Heart left ventricle (tissue), 16 donors: ENCODE measurements at regions not wholly inside any gene's neighbourhood (a gene's known extent, or its start where the extent isn't known, plus 50 kb on each side); places are given as distances from the start of the nearest gene placed in this dataset.

Source experiments
- ATAC-seq, 4 donors: fragments of 200-7000 bp; cut with Tn5 transposase; one replicate each; pipeline ENCODE4 v1.9.1; 2020 to 2022; ENCODE audit warnings: moderate library complexity in 4 of 4, mild to moderate bottlenecking in 3 of 4, moderate number of reproducible peaks in 1 of 4
- DNase-seq, 5 donors: peaks; one replicate each; pipeline ENCODE4 v3.0.0-alpha.2; 2020
- H3K27ac ChIP-seq, 12 donors: fragments of 200-600 bp; sonication (generic) in 4 of 12; one replicate each; pipeline versions ENCODE4 v1.5.0 to v1.8.0; 2016 to 2022; ENCODE audit warnings: mild to moderate bottlenecking in 2 of 12
- H3K27me3 ChIP-seq, 9 donors: fragments of 200-600 bp; sonication (generic) in 2 of 9; one replicate each; pipeline versions ENCODE4 v1.5.1 to v1.8.0; 2016 to 2022; ENCODE audit warnings: mild to moderate bottlenecking in 3 of 9
- H3K36me3 ChIP-seq, 9 donors: fragments of 200-600 bp; sonication (generic) in 2 of 9; one replicate each; pipeline versions ENCODE4 v1.5.0 to v1.8.0; 2018 to 2022; ENCODE audit warnings: mild to moderate bottlenecking in 2 of 9
- H3K4me1 ChIP-seq, 12 donors: fragments of 200-600 bp; sonication (generic) in 4 of 12; one replicate each; pipeline versions ENCODE4 v1.5.0 to v1.8.0; 2016 to 2022; ENCODE audit warnings: mild to moderate bottlenecking in 3 of 12
- H3K4me3 ChIP-seq, 12 donors: fragments of 200-600 bp; sonication (generic) in 4 of 12; one replicate each; pipeline versions ENCODE4 v1.5.0 to v1.8.0; 2017 to 2022; ENCODE audit warnings: mild to moderate bottlenecking in 9 of 12, moderate library complexity in 4 of 12
- H3K9me3 ChIP-seq, 12 donors: fragments of 200-600 bp; sonication (generic) in 4 of 12; one replicate each; pipeline versions ENCODE4 v1.5.0 to v1.8.0; 2016 to 2022; ENCODE audit warnings: mild to moderate bottlenecking in 1 of 12
- CTCF ChIP-seq, 12 donors: fragments of 200-600 bp; sonication (generic) in 4 of 12; IDR thresholded peaks; one replicate each; pipeline versions ENCODE4 v1.5.0 to v1.8.0; 2018 to 2022; ENCODE audit warnings: antibody characterized with exemption in 12 of 12, mild to moderate bottlenecking in 5 of 12
- POLR2A ChIP-seq, 2 donors: fragments of 450-650 bp; IDR thresholded peaks; one replicate each; pipeline ENCODE4 v1.6.1; 2017; ENCODE audit warnings: antibody characterized with exemption in 2 of 2, mild to moderate bottlenecking in 2 of 2, moderate library complexity in 2 of 2
- WGBS, 4 donors: extraction: QIAGEN DNeasy Blood & Tissue Kit in 2 of 4; methylation state at CpG; one replicate each; pipeline versions ENCODE4 v1.1.5 to v1.1.7; 2013 to 2018; 5-methylcytosine and 5-hydroxymethylcytosine counted together
- intact Hi-C, 10 donors: fragments of 100-400 bp; cut with DNase I; formaldehyde crosslinking; loops; one replicate each; pipeline versions ENCODE4 v1.11.1 to v1.14.2; 2022
- donor health status: ischemic (EF 13 %, LVEDD 7.1; RV severe dilation, severe dysfunction).
- donor health status: healthy with polysubstance abuse.
- donor health status: DM: no; HTN: yes; CAD: no.
- donor health status: DM: no; HTN: no; CAD: no.
- donor health status: ischemic (EF 25% LVEDD 6.9; RV normal size, moderate dysfunction).
- donor health status: ischemic (EF 25% LVEDD 5.7; RV mildly dilated, moderate dysfunction).
- donor health status: healthy.
- donor health status: DM: yes; HTN: yes; CAD: no.
- donor health status: ischemic (EF 35%, LVEDD 5.7; RV mildly dilated, moderate dysfunction).
- donor health status: nonischemic (EF 11% LVEDD 7.7; RV severe dilation, severe dysfunction).
- donor health status: DM: yes; HTN: yes; CAD: no.
- donor health status: PGD.
- donor health status: ischemic (EF 29% LVEDD 5.4; RV normal size, mild dysfunction).
- donor health status: nonischemic (EF 23%, LVEDD 6.1; RV moderate dilation, normal function).

GRCh38 chr9:1653282-1653681, 361.9 kb upstream of the SMARCA2 start:
- no peak for DNase-seq
- TF ChIP-seq CTCF (IDR thresholded peaks at IDR 0.05) = no peak
- TF ChIP-seq POLR2A (IDR thresholded peaks at IDR 0.05) = no peak
- intact Hi-C loops = no loop called here
- no peak overlapping the region for H3K4me3 ChIP-seq
- no peaks in the 10 kb centered on the region for H3K4me1 ChIP-seq
- H3K9me3 ChIP-seq = peaks cover 0 to 4% (median 0%) of the 10 kb centered on the region in 12 donors
- WGBS, 4 donors = 63 to 70% (median 68%) methylated on average over 4 of the region's 4 CpGs
- H3K27me3 ChIP-seq = peaks cover 0 to 10% (median 0%) of the 10 kb centered on the region in 9 donors
- H3K36me3 ChIP-seq = no peaks in the 10 kb centered on the region
- ATAC-seq = no peak
- no peak overlapping the region for H3K27ac ChIP-seq

- Histone ChIP-seq H3K27ac (no peak overlapping the region), H3K27me3 (no peaks in the 10 kb centered on the region), H3K4me1 (no peaks in the 10 kb centered on the region), H3K9me3 (peaks cover 0 to 4% (median 0%) of the 10 kb centered on the region in 12 donors), H3K36me3 (no peaks in the 10 kb centered on the region), H3K4me3 (no peak overlapping the region)
- TF ChIP-seq CTCF (IDR thresholded peaks at IDR 0.05) (no peak), POLR2A (IDR thresholded peaks at IDR 0.05) (no peak)
- DNase-seq (no peak), ATAC-seq (no peak)
- WGBS, 4 donors = 64 to 68% (median 66%) methylated on average over 4 of the region's 4 CpGs
- intact Hi-C loops = no loop called here
These were observed 356.3 kb upstream of the SMARCA2 start for GRCh38 chr9:1658661-1659362.

GRCh38 chr9:1659363-1659690, 355.8 kb upstream of the SMARCA2 start:
- H3K27me3 ChIP-seq = no peaks in the 10 kb centered on the region
- no peak overlapping the region for H3K4me3 ChIP-seq
- peaks cover 0 to 4% (median 0%) of the 10 kb centered on the region in 12 donors for H3K9me3 ChIP-seq
- no peaks in the 10 kb centered on the region for H3K36me3 ChIP-seq
- intact Hi-C loops = no loop called here
- no peak for ATAC-seq
- no peak for DNase-seq
- no peak for TF ChIP-seq CTCF (IDR thresholded peaks at IDR 0.05)
- TF ChIP-seq POLR2A (IDR thresholded peaks at IDR 0.05) = no peak
- 65 to 72% (median 68%) methylated on average over 3 of the region's 3 CpGs for WGBS, 4 donors
- H3K4me1 ChIP-seq = no peaks in the 10 kb centered on the region
- H3K27ac ChIP-seq = no peak overlapping the region

GRCh38 chr9:1668441-1668840, 346.7 kb upstream of the SMARCA2 start:
- TF ChIP-seq POLR2A (IDR thresholded peaks at IDR 0.05) (no peak), CTCF (IDR thresholded peaks at IDR 0.05) (no peak)
- H3K27me3 ChIP-seq = no peaks in the 10 kb centered on the region
- intact Hi-C loops = no loop called here
- DNase-seq = no peak
- H3K36me3 ChIP-seq = no peaks in the 10 kb centered on the region
- H3K27ac ChIP-seq = no peak overlapping the region
- no peak for ATAC-seq
- 80 to 91% (median 84%) methylated on average over 1 of the region's 1 CpG for WGBS, 4 donors
- H3K4me1 ChIP-seq = no peaks in the 10 kb centered on the region
- H3K4me3 ChIP-seq = no peak overlapping the region
- peaks cover 0 to 17% (median 0%) of the 10 kb centered on the region in 12 donors for H3K9me3 ChIP-seq
